Fibroblast of skin of left biceps (primary cell): ENCODE measurements at regions not wholly inside any gene's neighbourhood (a gene's known extent, or its start where the extent isn't known, plus 50 kb on each side); places are given as distances from the start of the nearest gene placed in this dataset.
A peak's percentile ranks its signal among the peaks of the same experiment; 100 is the strongest.
"Not testable (repeated sequence)": the region's sequence is repeated elsewhere in the genome, so short reads cannot be mapped to it uniquely, and the experiment has no call there.

ENCODE experiments used
- DNase-seq, 2 experiments: peaks; one replicate each; pipeline ENCODE4 v3.0.0-alpha.2; 2013; ENCODE audit warnings: low read depth in 2 of 2

DNA sequence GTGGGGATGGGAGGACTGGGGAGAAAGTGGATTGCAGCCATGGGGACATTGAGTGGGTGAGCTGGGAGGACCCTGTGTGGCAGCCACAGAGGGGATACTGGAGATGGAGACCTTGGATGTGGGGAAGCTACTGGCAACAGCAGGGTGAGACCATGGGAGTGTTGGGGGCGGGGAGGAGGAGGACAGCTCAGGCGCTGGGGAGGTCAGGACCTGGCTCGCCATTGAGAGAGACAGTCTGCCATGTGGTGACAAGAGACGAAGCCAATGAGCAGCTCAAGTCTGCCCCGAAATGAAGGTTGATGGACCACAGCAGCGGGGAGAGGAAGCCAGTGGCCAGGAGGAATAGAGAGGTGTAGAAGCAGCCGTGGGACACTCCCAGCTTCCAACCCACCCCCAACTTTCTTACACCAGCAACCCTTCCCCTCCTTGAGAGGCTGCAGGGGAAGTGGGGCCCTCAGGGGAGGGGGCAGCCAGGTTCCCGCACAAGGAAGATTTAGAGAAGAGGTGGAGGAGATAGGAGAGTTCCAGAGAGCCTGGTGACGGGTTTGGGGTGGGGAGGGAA, 118.1 kb downstream of the ASB7 start:
- DNase-seq, result no peak

DNA sequence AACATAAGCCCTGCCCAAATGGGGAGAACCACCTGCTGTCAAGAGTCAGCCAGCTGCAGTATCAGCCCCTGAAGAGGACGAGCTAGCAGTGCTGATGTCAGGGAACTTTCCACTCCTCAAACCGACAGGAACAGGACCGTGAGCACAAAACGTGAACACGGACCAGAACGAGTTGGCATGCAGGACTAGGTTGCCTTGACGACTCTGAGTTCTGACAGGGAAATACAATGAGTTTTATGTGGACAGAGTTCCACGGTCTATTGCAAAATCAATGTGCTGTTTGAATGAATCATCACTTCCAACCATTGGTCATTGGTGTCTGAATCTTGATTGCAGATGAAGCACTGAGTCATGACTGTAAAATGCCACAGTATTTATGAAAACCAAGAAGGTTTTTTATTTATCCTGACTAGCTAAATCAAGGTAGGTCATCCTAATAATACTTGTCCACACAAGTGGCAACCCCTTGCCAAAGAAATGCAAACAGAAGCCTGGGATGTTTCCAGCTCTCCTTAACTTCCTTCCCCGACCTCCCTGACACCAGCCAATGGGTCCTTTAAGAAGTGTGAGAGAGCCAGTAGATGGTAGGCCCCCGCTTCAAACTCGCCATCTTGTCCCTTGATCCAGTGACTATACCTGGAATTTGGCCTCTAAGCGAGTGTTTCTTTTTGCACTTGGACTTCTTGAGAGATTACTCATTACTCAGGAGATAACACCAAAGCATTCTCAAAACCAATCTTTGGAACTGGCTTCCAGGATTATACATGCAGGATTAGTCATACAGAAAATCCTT, 119.6 kb downstream of the ASB7 start:
- peak; percentile 95 to 96 for DNase-seq

DNA sequence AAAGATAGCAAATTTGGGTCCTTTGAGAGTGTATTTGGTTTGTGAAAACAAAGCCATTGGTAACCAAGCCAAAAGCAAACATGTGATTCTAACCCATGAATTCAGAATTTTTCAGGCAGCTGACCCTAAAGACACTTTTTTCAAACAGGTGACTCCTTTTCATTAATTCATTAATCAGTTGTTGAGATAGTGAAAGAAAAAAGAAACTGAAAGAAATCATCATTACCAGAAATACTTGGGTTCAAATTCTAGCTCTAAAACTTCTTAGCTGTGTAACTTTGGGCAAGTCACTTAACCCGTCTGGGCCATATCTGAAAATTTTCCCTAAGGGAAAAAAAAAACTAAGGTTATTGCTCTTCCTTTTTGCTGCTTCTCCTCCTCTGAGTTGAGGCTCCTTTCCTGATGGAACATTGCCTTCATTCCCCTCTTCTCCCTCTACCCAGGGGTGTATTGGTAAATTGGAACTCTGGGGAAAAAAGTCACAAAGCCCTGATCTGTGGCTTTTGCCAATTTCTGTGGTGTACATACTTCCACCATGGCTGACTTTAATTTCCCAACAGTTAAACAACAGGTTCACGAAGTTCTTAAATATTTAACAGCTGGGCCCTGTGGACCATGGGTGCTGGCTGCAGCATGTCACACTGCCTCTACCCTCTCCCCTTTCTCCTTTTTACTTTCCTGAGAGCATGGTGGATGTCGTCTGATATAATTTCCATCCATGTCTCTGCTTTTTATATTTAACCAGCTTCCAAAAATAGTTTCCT, 120.3 kb downstream of the ASB7 start:
- no peak for DNase-seq

DNA sequence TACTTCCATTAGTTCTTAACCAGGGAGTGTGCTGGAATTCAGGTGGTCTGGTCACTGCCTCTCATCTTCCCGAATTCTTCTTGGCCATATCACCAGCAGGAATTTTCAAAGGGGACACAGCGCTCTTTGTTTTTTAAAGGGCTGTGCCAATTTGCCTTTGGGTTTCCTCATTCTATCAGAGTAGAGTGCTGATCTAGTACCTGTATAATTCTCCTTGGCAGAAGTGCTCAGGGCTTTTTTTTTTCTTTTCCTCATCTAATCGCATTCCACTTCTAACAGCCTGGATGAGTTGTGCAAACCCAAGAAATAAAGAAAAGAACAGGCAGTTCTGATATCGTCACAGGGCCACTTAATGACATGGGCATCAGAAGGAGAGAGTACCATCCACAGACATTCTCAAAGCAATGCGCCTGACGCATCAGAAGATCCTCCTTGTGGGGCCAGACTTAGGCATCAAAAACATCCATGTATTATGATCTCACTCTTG, 121.0 kb downstream of the ASB7 start:
- no peak for DNase-seq

DNA sequence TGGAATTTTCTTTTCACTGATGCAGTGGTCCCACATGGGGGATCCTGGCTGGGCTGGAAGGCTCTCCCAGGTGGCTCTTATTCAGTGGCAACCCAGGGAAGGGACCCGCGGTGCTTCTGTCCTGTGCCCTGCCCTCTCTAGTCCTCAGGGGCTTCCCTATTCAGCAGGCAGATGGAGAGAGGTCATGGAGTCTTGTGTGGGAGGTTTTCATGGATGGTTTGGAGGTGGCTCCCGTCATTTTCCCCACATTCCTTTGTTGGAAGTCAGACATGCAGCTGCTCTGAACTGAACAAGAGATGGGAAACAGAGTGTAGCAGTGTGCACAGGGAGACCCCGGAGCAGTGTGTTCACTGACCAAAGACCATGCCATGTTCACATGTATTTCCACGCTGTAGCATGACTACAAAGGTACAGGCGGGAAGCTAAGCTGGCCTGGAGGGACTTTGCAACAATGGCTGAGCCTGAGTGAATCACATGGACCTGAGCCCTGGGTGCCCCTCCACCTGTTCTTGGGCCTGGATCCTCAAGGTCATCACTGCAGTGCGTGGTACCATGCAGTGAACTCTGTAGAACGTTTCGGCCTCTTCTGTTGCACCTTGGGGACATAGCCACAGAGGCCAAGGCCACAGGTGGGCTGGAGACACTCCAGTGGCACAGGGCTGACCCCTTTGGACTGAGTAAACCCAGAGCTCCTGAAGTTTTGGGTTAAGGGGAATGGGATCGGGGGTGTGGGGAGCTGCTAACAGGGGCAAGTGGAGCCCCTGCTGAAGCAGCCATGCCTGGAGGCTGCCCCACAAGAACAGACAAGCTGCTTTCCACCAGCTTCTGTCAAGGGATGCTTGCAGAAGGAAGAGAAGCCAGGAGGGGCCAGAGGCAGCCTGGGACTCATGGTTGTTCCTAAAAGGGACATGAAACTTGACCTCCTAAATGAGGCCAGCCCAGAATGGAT, 123.0 kb downstream of the ASB7 start:
- DNase-seq, result no peak

DNA sequence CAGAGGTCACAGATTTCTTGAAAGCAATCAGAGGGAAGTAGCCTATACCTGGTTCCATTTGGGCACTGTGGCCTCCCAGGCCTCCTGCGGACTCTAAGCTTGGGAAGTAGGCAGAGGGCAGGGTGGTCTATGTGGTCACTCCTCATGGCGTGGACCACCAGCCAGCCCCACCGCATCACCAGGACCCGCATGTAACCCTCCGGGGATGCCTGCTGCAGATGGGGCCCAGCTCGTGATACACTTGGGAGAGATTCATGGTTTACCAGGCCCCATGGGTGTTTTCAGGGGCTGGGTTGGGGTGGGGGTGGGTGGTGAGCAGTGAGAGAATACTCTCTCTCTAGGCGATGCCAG, 123.7 kb downstream of the ASB7 start:
- DNase-seq, result no peak

DNA sequence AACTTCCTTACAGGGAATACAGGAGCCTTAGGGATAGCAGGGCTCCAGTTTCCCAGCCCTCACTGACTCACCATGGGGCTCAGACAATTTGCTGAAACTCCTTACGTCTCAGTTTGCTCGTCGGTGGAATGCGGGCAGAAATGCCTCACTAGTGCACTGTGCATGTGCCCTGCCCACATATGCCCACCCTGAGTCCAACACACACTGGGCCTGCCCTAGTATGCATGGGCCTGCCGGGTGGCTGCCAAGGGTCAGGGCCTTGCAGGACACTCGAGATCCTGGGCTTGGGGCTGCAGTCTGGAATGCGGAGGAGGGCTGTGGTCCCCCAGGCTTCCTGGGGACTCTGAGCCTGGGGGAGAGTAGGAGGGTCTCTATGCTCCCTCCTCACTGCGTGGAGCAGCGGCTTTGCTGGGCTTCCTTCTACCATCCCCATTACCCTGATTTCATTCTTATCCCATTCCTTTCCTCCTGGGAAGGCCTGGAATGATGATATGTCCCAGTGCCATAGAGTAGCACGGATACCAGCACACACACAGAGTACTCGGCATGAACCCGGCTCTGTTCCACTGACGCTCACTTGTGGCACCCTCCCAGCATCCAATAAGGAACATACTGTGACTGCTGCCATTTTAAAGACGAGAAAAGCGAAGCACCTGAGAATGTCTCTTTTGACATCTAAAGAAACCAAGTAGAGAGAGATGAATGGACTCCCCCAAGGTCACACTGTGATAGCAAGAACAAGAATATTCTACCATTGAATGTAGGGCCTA, 124.2 kb downstream of the ASB7 start:
- no peak for DNase-seq

DNA sequence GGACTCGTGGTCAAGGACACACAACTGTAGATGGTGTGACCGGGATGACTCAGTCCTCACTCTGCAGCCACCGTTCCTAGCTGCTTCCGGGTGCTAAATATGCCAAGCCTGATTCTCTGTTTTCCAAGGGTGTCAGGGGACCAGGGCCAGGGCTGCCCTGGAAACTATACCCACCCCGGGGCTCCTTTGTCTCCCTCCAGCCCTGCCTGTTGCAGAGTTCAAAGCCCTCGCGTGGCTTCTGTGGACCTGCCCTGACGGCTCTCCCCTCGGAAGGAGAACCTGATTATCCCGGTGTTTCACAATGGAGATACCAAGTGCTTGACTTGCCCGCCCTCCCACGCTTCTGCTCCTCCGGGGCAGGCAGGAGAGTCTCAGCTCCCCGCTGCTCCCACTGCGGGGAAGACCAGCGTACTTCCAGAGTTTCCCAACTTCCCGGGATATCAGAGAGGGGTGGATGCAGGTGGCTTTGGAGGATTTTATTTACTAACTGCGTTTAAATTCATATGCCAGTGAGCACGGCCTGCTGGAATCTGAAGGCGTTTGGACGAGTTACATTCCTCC, 125.0 kb downstream of the ASB7 start:
- no peak for DNase-seq

DNA sequence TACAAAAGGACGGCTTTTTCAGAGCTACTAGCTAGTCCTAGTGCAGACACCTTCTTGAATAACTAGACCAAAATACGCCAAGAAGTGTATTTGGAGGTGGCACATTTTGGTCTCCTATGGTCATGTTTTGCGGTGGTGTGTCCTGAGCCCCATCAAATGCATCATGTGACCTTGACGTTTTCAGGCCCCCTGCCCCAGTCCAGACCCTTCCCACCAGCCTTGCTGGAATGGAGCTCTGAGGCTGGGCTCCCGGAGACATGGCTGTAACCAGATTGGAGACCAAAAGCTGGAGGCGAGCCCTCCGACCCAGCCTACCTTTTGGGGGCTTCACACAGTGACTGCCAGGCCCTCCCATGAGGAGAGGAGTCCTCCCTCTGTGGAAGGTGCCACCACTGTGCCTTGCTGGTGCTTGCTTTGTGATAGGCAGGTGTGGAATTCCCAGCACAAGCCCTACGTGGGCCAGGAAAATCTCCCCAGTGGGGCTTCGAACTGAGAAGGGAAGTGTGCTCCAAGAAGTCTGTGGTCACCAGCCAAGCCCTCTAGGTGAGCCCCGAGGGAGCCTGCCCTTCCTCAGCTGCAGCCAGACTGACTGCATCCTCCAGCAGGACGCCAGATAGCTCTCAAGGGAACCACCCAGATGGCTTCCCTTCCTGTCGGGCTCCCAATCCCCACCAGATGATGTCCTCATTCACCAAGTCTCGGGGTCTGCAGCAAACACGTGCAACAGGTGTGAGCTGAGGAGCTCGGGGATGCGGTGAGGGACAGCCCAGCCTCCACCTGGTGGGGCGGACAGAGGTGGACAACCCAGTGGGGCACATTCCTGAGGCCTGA, 126.2 kb downstream of the ASB7 start:
- DNase-seq, result no peak

DNA sequence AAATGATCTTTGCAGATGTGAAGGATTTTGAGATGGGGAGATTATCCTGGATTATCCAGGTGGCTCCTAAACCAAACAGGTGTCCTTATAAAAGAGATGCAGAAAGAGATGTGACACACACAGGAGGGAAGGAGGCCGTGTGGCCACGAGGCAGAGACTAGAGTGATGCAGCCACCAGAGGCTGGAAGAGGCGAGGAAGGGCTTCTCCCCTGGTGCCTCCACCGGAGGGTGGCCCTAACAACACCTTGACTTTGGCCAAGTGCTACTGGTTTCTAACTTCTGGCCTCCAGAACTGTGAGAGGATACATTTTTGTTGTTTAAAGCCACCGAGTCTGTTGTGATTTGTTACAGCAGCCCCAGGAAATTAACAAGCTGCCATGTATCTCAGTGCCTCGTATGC, 127.1 kb downstream of the ASB7 start:
- DNase-seq, result no peak

DNA sequence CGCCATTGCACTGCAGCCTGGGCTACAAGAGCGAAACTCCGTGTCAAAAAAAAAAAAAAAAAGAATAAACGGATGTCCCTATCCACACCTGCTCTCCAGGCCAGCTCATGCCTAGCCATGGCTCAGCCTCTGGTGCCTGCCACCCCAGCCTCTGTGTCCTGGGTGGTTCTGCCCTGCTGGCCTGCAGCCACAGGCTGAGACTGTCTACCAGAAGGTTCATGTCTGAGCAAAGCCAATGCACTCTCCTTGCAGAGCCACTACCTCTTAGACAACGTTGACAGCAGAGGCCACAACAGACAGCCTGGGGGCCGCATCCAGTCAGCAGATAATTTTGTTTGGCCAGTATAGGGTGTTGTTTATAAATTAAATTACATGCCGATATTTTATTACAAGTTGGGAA, 127.7 kb downstream of the ASB7 start:
- DNase-seq, result no peak

DNA sequence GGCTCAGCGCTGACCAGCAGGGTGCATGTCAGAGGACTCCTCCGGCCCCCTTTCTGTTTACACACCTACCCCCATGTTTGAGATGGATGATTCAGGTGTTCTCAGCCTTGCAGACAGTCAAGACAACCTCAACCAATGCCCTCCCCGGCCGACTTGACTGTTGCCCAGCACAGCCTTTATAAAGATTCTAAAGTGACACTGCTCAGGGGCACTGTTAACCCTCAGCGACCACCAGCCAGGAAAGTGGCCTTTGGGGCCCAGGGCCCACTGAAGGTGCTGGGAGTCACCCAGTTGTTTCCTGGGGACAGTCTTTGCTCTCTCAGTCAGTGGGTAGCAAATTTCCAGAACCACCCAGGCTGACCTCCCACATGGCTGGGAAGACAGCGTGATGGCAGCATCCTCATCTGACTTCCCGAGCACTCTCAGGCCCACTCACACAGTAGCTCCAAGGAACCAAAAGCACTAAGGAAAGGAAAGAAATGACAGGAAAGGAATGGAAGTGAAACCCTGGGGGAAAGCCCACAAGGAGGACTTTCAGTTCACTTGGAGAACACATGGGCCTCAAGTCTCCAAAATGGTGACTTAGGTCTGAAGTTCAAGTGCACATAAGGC, 128.4 kb downstream of the ASB7 start:
- no peak for DNase-seq

DNA sequence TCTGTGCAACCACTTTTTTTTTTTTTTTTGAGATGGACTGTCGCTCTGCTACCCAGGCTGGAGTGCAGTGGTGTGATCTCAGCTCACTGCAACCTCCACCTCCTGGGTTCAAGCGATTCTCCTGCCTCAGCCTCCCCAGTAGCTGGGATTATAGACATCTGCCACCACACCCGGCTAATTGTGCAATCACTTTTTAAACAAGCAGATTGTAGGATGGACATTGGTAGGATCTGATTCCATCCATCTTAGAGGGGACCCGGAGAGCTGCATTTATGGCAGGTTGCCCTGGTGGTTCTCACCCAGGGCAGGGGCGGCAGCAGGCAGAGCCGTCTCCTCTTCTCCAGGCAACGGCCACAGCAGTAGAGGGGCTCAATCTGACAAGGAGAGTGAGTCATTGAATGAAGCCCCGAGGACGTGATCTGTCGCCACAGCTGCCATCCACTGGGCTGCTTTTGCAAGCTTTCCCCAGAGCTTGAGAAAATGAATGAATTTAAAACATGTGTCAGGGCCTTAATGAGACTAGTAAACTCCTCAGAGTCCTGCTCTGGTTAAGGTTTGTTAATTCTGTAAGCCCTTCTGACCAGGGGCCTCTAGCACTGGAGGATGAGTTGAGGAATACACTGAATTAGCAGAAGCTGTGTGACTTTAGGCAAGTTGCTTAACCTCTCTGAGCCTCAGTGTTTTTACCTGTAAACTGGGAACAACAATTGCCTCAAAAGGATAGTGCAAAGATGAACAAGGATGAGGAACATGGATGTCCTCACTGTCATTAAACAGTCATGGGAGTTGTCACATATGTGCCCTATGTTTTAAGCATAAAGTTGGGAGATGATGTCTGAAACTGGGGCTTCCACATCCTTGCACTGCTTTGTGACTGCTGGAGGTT, 129.1 kb downstream of the ASB7 start:
- DNase-seq, result no peak

DNA sequence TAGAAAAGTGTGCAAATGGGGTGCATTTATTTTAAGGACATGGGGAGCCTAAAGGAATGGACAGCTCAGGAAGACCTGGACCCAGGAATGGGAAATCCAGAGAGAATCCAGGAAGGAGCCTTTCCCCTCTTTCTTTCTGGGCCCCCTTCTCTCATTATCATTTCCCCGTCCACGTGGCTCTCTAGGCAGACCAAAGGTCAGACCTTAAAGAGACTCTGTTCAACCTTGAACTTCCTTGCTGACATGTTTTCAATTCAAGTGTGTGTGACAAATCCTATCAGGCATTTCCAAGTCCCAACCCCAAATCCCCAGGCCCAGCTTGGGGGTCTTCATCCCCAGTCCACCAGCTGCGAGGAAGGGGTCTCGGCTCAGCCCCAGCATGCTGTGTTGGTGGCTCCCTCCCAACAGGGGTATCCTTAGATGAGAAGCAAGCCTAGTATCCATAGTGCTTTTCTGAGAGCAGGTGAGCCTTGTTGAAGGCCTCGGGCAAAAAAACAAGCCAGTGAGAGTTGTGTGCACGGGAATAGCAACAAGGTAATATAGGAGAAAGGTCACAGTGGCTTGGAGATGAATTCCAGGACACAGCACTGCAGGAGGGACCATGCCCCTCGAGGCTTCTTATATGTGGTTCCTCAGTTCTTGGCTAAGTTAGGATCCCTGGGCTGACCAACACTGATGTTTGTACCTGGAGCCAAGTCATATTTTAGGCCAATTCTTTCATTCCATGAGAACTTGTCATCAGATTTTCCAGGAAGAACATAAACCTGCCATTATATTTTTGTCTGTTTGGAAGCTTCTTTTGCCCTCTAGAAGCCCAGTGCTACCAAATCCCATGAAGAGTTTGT, 130.0 kb downstream of the ASB7 start:
- no peak for DNase-seq

DNA sequence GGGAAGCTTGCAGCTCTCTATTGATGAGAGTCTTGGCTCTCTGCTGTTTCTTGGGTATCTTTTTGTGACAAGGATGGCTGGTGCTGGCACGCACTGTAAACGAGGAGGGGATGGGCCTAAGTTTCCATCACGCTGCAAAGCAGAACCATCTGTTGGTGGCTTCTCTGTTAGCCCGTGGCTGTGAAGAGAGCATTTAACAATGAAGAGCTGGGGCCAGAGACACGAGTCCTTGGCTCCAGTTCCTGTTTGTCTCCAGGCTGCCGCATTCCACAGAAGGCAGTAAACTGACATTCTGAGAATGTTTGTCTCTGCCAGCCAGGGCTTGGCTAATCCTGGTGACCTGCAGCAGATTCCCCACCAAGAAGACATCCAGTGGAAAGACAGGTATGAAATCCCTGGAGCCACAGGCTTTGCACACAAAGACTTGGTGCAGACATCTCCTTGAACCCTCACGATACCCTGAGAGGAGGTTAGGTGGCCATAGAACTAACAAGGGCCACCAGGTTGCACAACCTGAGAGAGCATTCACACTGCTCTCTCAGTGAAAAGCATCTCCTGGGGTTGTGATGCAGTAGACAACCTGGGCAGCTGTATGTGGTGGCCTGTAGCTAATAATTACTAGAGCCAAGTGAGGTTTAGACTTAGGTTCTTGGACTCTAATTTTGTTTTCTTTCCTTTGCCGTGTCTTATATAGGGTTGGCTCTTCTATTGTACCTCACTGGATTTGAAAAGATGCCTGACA, 130.9 kb downstream of the ASB7 start:
- peak in 1 of 2 experiments; percentile 57 for DNase-seq

DNA sequence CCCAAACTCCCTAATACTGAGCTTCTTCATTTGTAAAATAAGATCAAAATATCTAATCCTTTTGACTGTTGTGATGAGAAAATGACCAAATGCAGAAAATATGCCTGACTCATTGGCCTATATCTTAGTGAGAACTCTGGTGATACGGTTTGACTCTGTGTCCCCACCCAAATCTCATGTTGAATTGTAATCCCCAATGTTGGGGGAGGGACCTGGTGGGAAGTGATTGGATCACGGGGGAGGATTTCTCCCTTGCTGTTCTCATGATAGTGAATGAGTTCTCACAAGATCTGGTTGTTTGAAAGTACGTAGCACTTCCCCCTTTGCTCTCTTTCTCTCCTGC, 131.4 kb downstream of the ASB7 start:
- not testable (repeated sequence) for DNase-seq

DNA sequence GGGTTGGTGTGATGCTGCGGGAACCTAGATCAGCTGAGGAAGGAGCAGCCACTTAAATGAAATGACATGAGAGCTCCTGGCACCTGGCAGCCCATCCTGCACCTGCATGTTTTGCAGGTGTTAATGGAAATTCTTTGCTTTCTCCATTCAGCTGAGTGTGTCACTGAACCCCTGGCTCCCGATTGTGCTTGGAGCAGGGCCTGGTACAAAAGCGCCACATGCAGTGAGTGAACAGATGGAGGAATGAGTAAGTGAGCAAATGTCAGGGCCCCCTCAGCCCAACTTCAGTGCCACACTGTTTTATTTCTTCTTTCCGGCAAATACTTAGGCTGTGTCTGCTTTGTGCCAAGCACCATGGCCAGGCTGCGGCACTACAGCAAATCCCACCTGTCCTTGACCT, 132.2 kb downstream of the ASB7 start:
- no peak for DNase-seq
